ENCODE measurements at regions not wholly inside any gene's neighbourhood (a gene's known extent, or its start where the extent isn't known, plus 50 kb on each side); places are given as distances from the start of the nearest gene placed in this dataset.

DNA sequence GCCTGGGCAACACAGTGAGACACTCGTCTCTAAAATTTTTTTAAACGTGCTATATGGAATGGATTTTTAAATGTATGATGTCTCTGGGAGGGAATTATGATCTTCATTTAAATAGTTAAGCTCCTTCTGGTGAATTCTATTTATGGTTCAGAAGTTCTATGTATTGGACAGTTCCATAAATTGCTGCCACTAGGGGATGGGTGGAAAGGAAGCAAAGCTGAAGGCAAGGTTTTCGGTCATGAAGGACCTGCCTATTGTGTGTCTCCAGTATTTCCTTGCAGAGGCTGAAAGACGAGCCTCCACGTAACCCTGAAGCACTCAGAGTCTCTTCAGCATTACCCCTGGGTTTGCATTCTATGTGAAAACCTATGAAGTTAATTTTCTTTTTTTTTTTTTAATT lies 451.5 kb upstream of the FAT1 start:
- Mint-ChIP-seq H3K9me3 (peaks cover 1% of the 10 kb centered on the region), H3K4me1 (no peaks in the 10 kb centered on the region), H3K27me3 (no peaks in the 10 kb centered on the region), H3K4me3 (no peak overlapping the region), H3K36me3 (no peaks in the 10 kb centered on the region), H3K27ac (no peak overlapping the region)
- no peak for ATAC-seq (ENCODE audit: low read depth)
- POLR2A ChIA-PET, result no interaction called here
- DNase-seq, result no peak

DNA sequence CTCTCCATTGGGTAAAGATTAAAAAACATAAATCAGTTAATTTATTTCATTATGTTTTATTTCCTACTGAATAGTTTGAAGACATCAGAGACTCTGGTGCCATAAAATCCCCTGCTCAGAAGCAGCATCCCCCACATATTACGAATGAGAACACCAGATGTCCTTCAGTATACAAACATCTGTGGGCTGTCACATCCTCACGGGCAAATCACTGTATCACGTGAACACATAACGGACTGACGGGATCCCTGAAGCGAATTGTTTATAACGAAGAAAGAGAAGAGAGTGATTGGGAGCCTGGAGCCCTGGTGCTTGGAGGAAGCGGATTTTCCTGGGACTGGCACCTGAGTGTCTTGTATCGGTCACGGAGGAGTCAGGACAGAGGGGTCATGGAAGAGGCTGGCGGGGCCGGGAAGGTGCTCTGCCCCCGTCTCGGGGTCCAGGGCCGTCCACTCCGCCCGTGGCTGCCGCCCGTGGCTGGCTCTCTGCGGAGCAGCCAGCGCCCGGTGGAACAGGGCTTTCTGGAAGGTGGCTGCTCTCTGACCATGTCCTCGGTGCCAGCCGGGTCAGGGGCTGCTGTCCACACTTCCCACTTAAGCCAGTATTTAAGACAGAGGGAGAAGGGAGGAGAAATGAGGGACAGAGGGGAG lies 452.7 kb upstream of the FAT1 start:
- Mint-ChIP-seq H3K27me3 (no peaks in the 10 kb centered on the region), H3K4me3 (no peak overlapping the region), H3K36me3 (no peaks in the 10 kb centered on the region), H3K9me3 (peaks cover 1% of the 10 kb centered on the region), H3K27ac (no peak overlapping the region), H3K4me1 (no peaks in the 10 kb centered on the region)
- DNase-seq (no peak), ATAC-seq (ENCODE audit: low read depth) (no peak)
- POLR2A ChIA-PET, result no interaction called here

DNA sequence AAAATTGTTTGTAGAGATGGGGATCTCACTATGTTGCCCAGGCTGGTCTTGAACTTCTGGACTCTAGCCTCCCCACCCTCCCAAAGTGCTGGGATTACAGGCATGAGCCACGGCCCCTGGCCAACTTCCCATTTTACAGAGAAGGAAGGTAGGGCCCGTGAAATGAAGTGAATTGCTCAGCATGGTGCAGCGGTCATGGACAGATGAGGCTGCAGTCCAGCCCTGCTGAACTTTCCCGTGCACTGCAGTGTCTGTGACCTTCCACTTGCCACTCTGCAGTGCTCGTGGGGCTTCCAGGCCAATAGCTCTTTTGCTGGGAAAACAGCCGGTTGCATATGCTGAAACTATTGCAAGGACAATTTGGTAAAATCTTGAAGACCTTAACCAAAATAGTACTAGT lies 454.4 kb upstream of the FAT1 start:
- H3K36me3 Mint-ChIP-seq, result no peaks in the 10 kb centered on the region
- peaks cover 1% of the 10 kb centered on the region for H3K9me3 Mint-ChIP-seq
- no peak overlapping the region for H3K27ac Mint-ChIP-seq
- H3K4me3 Mint-ChIP-seq, result no peak overlapping the region
- DNase-seq (no peak), ATAC-seq (ENCODE audit: low read depth) (no peak)
- POLR2A ChIA-PET, result no interaction called here
- H3K4me1 Mint-ChIP-seq, result no peaks in the 10 kb centered on the region
- H3K27me3 Mint-ChIP-seq, result no peaks in the 10 kb centered on the region

DNA sequence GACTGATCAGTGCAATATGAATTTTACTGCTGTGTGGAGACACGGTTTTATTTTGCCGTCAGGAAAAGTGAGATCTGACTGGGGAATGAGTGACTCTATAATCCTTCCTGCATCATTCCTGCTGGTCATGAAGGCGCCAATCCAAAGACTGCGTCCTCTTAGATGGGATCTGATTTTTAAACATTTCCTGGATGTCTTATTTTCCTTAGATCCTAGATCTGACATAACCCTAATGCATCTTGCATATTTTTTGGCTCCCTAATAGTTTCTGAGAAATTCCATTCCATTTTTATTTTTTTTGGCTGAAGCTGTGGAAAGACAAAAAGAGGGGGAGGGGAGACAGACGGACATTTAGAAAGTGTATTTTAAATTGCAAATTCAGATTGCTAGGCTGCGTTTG lies 454.9 kb upstream of the FAT1 start:
- Mint-ChIP-seq H3K36me3 (no peaks in the 10 kb centered on the region), H3K27me3 (no peaks in the 10 kb centered on the region), H3K4me3 (no peak overlapping the region), H3K27ac (no peak overlapping the region), H3K9me3 (peaks cover 1% of the 10 kb centered on the region), H3K4me1 (no peaks in the 10 kb centered on the region)
- ATAC-seq (ENCODE audit: low read depth) (no peak), DNase-seq (no peak)
- POLR2A ChIA-PET, result no interaction called here

DNA sequence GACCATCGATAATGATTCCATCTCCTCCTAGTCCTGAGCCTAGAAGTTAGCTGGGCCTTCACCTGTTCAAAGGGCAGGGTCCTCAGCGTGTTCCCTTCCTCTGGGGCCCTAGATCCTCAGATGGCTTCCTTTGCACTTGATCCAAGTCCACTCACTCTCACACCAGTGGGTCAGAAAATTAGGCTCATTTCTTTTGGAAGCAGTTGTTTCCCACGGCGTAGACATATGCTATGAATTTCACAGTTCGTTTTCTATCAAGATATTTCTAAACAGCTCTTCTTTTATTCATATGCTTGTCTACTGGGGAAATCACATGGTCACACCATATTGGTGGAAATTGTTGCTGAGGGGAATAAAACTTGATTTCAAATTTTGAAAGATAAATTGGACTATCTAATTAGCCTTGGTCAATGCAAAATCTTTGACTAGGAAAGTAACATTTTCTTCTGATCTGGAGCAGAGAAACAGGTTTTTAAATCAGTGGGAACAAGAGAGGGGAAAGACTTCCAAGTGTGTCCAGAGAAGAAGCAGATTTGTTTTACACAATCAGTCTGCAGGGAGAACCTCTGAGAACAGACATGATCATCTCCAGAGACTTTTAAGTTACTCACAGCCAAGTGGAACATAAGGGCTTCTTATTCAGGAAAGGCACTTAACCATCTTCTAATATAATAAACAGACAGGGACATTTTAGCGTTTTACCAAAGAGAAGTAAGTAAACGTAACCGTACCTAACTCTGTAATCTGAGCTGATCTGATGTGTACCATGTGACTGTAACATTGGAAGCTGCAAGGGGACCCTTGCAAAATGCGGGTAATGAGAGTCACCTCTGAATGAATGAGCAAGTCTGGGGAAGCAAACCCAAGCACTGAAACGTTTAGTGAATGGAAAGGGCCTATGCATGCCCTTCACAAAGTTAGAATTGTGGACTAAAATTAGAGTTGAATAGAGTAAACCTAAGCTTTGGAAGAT lies 455.7 kb upstream of the FAT1 start:
- POLR2A ChIA-PET, result no interaction called here
- H3K9me3 Mint-ChIP-seq, result no peaks in the 10 kb centered on the region
- no peak overlapping the region for H3K4me3 Mint-ChIP-seq
- no peak for DNase-seq
- ATAC-seq (ENCODE audit: low read depth), result no peak
- H3K27ac Mint-ChIP-seq, result no peak overlapping the region
- no peaks in the 10 kb centered on the region for H3K27me3 Mint-ChIP-seq
- no peaks in the 10 kb centered on the region for H3K4me1 Mint-ChIP-seq
- H3K36me3 Mint-ChIP-seq, result no peaks in the 10 kb centered on the region

DNA sequence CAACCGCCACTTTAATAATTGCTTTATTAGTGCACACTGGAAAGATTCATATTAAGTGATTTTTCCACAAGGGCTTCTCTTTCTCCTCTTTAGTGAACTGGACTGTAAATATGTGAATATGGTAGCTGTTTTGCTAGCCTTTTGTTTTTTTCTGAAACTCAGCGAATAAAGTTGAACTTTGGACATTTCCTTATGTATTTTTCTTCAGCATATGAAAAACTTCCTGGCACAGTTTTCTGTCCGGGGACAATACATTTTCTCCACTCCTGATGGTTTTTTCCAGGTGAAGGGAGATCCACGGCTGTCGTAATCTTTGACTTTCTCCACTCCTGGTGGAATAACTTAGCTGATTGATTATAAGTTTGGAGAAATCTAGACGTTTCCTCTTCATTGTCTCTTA lies 457.4 kb upstream of the FAT1 start:
- Mint-ChIP-seq H3K27ac (no peak overlapping the region), H3K9me3 (no peaks in the 10 kb centered on the region), H3K4me1 (no peaks in the 10 kb centered on the region), H3K36me3 (no peaks in the 10 kb centered on the region), H3K4me3 (no peak overlapping the region), H3K27me3 (no peaks in the 10 kb centered on the region)
- DNase-seq (no peak), ATAC-seq (ENCODE audit: low read depth) (no peak)
- POLR2A ChIA-PET, result no interaction called here

DNA sequence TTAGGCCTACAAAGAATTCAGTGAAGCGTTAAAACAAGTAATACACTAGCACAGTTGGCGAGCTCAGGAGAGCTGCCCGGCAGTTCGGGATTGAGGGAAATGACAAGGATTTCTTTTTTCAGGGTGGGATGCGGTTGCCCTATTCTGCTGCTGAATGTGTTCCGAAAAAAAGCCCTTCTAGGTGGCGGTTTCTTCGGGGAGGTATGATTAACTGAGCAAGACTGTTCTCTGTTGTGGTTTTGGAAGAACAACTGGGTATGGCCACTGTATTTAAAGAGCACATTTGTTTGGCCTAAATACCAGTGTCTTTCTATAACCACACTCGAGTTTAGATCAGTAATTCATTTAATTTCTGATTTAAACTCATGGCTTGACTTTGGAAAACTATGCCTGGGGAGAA lies 459.7 kb upstream of the FAT1 start:
- ATAC-seq (ENCODE audit: low read depth) (no peak), DNase-seq (no peak)
- peaks cover 3% of the 10 kb centered on the region for H3K9me3 Mint-ChIP-seq
- no peaks in the 10 kb centered on the region for H3K4me1 Mint-ChIP-seq
- H3K4me3 Mint-ChIP-seq, result no peak overlapping the region
- POLR2A ChIA-PET, result no interaction called here
- H3K27me3 Mint-ChIP-seq, result no peaks in the 10 kb centered on the region
- no peaks in the 10 kb centered on the region for H3K36me3 Mint-ChIP-seq
- H3K27ac Mint-ChIP-seq, result no peak overlapping the region

DNA sequence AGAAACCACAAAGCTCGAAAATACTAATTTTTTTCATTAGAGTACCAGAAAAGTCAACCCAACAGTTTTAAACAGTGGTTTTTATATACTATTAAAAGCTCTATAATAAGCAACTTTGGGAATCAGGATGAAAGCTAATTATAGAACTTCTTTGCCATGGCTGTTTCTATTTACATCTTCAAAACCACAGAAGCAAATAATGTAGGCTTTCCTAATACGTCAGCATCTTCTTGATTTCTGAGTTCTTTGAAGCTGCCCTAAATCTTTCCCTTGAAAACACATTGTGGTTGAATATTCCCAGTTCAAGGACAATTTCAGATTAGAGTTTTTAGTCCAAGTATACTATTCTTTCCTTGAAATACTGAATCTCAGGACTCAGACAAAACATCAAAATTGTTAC lies 460.2 kb upstream of the FAT1 start:
- Mint-ChIP-seq H3K36me3 (no peaks in the 10 kb centered on the region), H3K27ac (no peak overlapping the region), H3K4me3 (no peak overlapping the region), H3K27me3 (no peaks in the 10 kb centered on the region), H3K9me3 (peaks cover 3% of the 10 kb centered on the region), H3K4me1 (no peaks in the 10 kb centered on the region)
- ATAC-seq (ENCODE audit: low read depth), result no peak
- POLR2A ChIA-PET, result no interaction called here
- DNase-seq, result no peak

DNA sequence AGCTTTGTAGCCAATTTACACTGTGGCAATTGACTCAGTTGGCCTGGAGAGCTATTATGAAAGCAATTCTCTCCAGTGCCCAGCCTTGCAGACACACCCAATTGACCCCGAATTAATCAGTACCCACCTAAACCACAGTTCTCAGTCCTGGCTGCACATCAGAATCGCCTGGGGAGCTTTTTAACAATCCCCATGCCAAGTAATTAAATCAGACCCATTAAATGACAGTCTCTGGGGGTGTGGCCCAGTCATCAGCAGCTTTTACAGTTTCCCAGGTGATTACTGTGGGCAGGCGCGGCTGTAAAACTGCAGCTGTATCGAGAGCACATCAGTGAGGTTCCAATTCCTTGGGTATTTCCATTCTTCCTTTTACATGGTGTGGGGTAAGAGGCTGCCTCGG lies 460.9 kb upstream of the FAT1 start:
- Mint-ChIP-seq H3K9me3 (peaks cover 3% of the 10 kb centered on the region), H3K27ac (no peak overlapping the region), H3K4me1 (no peaks in the 10 kb centered on the region), H3K36me3 (no peaks in the 10 kb centered on the region), H3K27me3 (no peaks in the 10 kb centered on the region), H3K4me3 (no peak overlapping the region)
- ATAC-seq (ENCODE audit: low read depth), result no peak
- no peak for DNase-seq
- POLR2A ChIA-PET, result no interaction called here

DNA sequence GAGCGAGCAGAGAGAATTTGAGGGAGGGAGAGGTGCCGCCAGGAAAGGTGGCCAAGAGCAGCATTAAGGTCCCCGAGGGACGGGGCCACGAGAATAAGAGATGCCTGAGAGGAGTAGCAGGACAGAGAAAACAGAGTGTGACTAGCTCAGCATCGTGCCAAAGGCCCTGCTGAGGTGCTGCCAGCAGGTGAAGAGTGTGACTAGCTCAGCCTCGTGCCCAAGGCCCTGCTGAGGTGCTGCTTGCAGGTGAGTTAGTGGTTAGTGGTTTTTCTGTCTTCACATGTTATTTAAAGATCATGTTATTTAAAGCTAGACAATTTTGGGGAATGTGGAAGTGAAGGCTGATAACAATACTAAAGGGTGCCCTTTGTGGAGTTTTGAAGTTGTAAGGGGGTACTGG lies 464.5 kb upstream of the FAT1 start:
- Mint-ChIP-seq H3K27ac (no peak overlapping the region), H3K36me3 (no peaks in the 10 kb centered on the region), H3K4me1 (no peaks in the 10 kb centered on the region), H3K9me3 (peaks cover 5% of the 10 kb centered on the region), H3K27me3 (no peaks in the 10 kb centered on the region), H3K4me3 (no peak overlapping the region)
- DNase-seq (no peak), ATAC-seq (ENCODE audit: low read depth) (no peak)
- POLR2A ChIA-PET, result no interaction called here

DNA sequence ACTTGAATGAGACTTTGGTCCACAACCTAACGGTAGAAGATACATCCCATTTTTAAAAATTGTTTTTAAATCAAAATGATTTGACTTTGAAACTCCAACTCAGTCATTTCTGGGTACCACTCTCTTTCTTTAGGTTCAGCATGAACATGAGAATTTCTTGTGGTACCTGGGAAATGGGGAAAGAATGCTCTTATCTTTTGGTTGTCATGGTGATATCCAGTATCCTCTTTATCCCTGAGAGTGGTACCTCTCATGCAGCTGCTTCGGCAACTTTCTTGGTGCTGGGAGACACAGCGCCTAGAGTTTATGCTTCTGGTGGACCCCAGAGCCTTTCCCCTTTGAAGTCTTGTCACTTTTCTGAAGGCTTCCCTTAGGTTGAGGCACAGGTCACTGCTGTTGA lies 465.1 kb upstream of the FAT1 start:
- no peak for DNase-seq
- H3K36me3 Mint-ChIP-seq, result no peaks in the 10 kb centered on the region

DNA sequence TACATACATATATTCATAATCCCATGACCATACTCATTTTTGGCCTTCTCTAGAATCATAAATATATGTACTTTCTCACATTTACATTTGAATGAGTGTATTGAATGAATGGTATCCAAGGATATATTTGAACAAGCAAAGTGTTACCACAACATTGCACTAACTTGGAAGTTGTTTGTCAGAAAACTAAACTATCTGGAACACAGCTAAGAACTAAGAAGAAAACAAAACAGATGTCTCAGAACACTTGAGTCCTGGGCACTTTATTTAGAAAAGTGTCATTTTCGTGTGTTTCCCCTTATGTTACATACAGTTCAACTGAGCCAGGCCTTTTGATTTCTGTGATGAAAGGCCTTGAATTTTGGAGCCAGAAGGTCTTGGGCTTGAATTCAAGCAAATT lies 466.7 kb upstream of the FAT1 start:
- no peaks in the 10 kb centered on the region for H3K36me3 Mint-ChIP-seq
- H3K27ac Mint-ChIP-seq, result no peak overlapping the region
- DNase-seq (no peak), ATAC-seq (ENCODE audit: low read depth) (no peak)
- no peaks in the 10 kb centered on the region for H3K4me1 Mint-ChIP-seq
- peaks cover 5% of the 10 kb centered on the region for H3K9me3 Mint-ChIP-seq
- H3K4me3 Mint-ChIP-seq, result no peak overlapping the region
- POLR2A ChIA-PET, result no interaction called here
- no peaks in the 10 kb centered on the region for H3K27me3 Mint-ChIP-seq

More for the DNA sequence above, 465.1 kb upstream of the FAT1 start:
- Mint-ChIP-seq H3K27ac (no peak overlapping the region), H3K4me1 (no peaks in the 10 kb centered on the region), H3K9me3 (peaks cover 5% of the 10 kb centered on the region), H3K4me3 (no peak overlapping the region), H3K27me3 (no peaks in the 10 kb centered on the region)
- POLR2A ChIA-PET, result no interaction called here
- no peak for ATAC-seq (ENCODE audit: low read depth)

DNA sequence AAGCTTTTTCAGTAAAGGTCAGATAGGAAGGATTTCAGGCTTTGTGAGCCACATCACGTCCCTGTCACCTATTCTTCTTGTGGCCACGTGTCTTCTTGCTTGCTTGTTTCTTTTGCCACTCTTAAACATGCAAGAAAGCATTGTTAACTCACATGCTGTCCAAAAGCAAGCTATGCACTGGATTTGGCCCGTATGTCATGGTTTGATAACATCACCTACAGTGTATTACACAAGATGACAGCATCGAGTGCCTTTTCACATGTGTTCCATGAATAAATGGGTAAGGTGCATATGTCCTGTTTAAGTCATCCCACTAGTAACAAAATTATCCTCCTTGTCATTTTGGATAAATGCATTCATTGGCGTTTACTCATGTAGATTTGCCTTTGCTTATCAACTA lies 468.0 kb upstream of the FAT1 start:
- ATAC-seq (ENCODE audit: low read depth) (no peak), DNase-seq (no peak)
- Mint-ChIP-seq H3K9me3 (peaks cover 3% of the 10 kb centered on the region), H3K4me3 (no peak overlapping the region), H3K27ac (no peak overlapping the region), H3K4me1 (no peaks in the 10 kb centered on the region), H3K36me3 (no peaks in the 10 kb centered on the region), H3K27me3 (no peaks in the 10 kb centered on the region)
- POLR2A ChIA-PET, result no interaction called here

DNA sequence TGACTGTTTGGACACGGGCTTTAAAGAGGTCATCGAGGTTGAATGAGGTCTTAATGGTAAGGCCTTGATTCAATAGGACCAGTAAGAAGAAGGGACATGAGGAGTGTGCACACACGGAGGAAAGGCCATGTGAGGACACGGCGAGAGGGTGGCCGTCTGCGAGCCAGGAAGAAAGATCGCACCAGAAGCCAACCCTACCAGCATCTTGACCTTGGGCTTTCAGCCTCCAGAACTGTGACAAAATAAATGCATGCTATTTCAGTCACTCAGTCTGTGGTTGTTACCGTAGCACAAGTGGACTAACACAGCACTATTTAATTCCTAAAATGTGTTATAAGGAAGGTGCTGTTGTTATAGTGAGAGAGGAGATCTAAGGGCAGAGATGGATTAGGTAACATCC lies 468.6 kb upstream of the FAT1 start:
- Mint-ChIP-seq H3K27ac (no peak overlapping the region), H3K9me3 (peaks cover 2% of the 10 kb centered on the region), H3K36me3 (no peaks in the 10 kb centered on the region), H3K4me1 (no peaks in the 10 kb centered on the region), H3K27me3 (no peaks in the 10 kb centered on the region), H3K4me3 (no peak overlapping the region)
- POLR2A ChIA-PET, result no interaction called here
- no peak for DNase-seq
- no peak for ATAC-seq (ENCODE audit: low read depth)

Data from activated naive CD8-positive, alpha-beta T cell treated with anti-CD3 and anti-CD28 coated beads, Interleukin-2, amount 10 ng/mL, durations not matched to agents 7 days and 5 days (primary cell).